ENCODE measurements at regions not wholly inside any gene's neighbourhood (a gene's known extent, or its start where the extent isn't known, plus 50 kb on each side); places are given as distances from the start of the nearest gene placed in this dataset.

GRCh38 chr5:125503946-125504345 lies 757.5 kb upstream of the ZNF608 start:
- no peak overlapping the region for H3K4me3 ChIP-seq (ENCODE audit: low read depth, low read length)
- DNase-seq (ENCODE audit: low read depth), result no peak
- TF ChIP-seq CTCF (IDR thresholded peaks at IDR 0.05; ENCODE audit: low read depth, low read length, missing control alignments), result no peak
- in situ Hi-C loops (cut with HindIII; ENCODE audit: low sequenced_read_pairs), result no loop called here

GRCh38 chr5:125505115-125505514 lies 758.7 kb upstream of the ZNF608 start:
- in situ Hi-C loops (cut with HindIII; ENCODE audit: low sequenced_read_pairs), result no loop called here
- DNase-seq (ENCODE audit: low read depth), result no peak
- TF ChIP-seq CTCF (IDR thresholded peaks at IDR 0.05; ENCODE audit: low read depth, low read length, missing control alignments), result no peak
- H3K4me3 ChIP-seq (ENCODE audit: low read depth, low read length), result no peak overlapping the region

- in situ Hi-C loops (cut with HindIII; ENCODE audit: low sequenced_read_pairs), result no loop called here
- no peak for TF ChIP-seq CTCF (IDR thresholded peaks at IDR 0.05; ENCODE audit: low read depth, low read length, missing control alignments)
These were observed 759.7 kb upstream of the ZNF608 start for GRCh38 chr5:125506124-125506523.

GRCh38 chr5:125508225-125508624 lies 761.8 kb upstream of the ZNF608 start:
- no peak for DNase-seq (ENCODE audit: low read depth)
- TF ChIP-seq CTCF (IDR thresholded peaks at IDR 0.05; ENCODE audit: low read depth, low read length, missing control alignments), result no peak
- no peak overlapping the region for H3K4me3 ChIP-seq (ENCODE audit: low read depth, low read length)
- in situ Hi-C loops (cut with HindIII; ENCODE audit: low sequenced_read_pairs), result no loop called here

More at GRCh38 chr5:125506124-125506523, 759.7 kb upstream of the ZNF608 start:
- no peak for DNase-seq (ENCODE audit: low read depth)
- H3K4me3 ChIP-seq (ENCODE audit: low read depth, low read length), result no peak overlapping the region

GRCh38 chr5:125510651-125511050 lies 764.2 kb upstream of the ZNF608 start:
- TF ChIP-seq CTCF (IDR thresholded peaks at IDR 0.05; ENCODE audit: low read depth, low read length, missing control alignments), result no peak
- in situ Hi-C loops (cut with HindIII; ENCODE audit: low sequenced_read_pairs), result no loop called here
- no peak for DNase-seq (ENCODE audit: low read depth)
- no peak overlapping the region for H3K4me3 ChIP-seq (ENCODE audit: low read depth, low read length)

- no peak for DNase-seq (ENCODE audit: low read depth)
- H3K4me3 ChIP-seq (ENCODE audit: low read depth, low read length), result no peak overlapping the region
- in situ Hi-C loops (cut with HindIII; ENCODE audit: low sequenced_read_pairs), result no loop called here
- TF ChIP-seq CTCF (IDR thresholded peaks at IDR 0.05; ENCODE audit: low read depth, low read length, missing control alignments), result no peak
These were observed 771.6 kb upstream of the ZNF608 start for GRCh38 chr5:125517973-125518550.
